GM18951 (cell line): ENCODE measurements at regions not wholly inside any gene's neighbourhood (a gene's known extent, or its start where the extent isn't known, plus 50 kb on each side); places are given as distances from the start of the nearest gene placed in this dataset.

Experiments used
- POLR2A ChIP-seq: IDR thresholded peaks from 4 replicates; pipeline ENCODE4 v1.6.1; 2011; ENCODE audit warnings: mild to moderate bottlenecking; ENCODE audit not compliant: insufficient read length, insufficient read depth; ENCODE audit errors: extremely low read depth
- in situ Hi-C: fragments of 300-500 bp; cut with MboI; formaldehyde crosslinking; loops from one replicate; pipeline ENCODE4 v1.12.0; 2022; ENCODE audit warnings: low sequenced_read_pairs, mixed read lengths, inconsistent platforms; ENCODE audit not compliant: unreplicated experiment

DNA sequence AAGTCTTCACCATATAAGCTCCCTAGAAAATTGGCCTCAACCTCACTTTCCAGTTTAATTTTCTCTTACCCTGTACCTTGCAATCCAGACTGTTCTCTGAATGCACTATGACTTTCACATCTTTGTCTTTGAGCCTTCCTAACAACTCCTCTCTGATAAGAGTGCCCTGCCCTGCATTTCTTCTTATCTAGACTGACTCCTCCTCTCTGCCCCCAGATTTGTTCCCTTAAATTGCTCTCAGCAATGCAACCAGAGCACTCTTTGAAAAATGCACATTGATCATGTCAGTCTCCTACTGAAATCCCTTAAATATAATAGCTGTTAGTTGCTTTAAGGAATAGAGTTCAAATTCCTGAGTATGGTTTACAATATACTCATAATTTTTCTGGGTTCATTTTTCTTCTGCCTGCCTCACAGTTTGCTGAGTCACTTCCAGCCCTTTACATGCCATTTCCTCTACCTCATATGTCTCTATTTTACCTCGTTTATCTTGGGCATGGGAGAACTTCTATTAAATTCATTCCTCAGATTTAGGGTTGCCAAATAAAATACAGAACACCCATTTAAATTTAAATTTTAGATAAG, 582.7 kb upstream of the AADAT start:
- in situ Hi-C loops, result no loop called here
- TF ChIP-seq POLR2A, result no peak

GRCh38 chr4:170671171-170671570, 581.4 kb upstream of the AADAT start:
- in situ Hi-C loops, result no loop called here
- TF ChIP-seq POLR2A, result no peak

- in situ Hi-C loops, result no loop called here
- TF ChIP-seq POLR2A, result no peak
These were observed 578.1 kb upstream of the AADAT start for GRCh38 chr4:170667814-170668213.

DNA sequence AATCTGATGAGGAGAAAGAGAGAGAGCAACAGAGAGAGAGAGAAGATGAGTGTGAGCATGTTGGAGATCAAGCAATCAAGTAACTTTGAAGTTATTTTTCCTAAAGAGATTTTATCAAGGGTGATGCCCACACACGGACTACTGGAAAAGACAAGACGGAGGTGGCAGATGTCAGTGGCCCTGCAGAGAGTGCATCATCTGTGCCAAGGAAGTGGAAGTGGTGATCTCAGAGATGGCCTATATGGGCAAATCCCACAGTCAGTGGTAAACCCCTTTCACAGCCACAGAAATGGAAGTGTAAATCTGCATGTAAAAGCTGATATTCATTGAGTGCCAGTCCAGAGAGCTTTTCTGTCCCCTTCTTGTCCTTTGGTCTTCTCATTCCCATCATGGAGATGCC, 577.2 kb upstream of the AADAT start:
- in situ Hi-C loops, result no loop called here
- TF ChIP-seq POLR2A, result no peak

GRCh38 chr4:170662250-170662649, 572.5 kb upstream of the AADAT start:
- in situ Hi-C loops, result no loop called here
- no peak for TF ChIP-seq POLR2A

DNA sequence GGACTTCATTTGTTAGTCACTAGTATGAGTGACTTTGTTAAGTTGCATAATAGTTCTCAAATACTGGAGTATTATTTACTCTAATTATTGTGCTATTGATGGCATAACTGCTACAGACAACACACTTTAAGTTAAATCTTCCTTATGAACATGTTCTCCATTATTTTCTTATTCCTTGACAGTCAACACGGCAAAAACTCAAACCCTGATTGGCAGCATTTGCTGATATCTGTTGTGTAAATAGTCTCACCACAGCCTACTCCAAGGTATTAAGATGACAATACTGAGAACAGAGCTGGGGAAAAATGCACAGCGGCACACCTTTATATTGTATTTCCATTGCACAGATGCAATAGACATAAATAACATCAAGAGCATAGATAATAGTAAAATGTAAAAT, 568.0 kb upstream of the AADAT start:
- in situ Hi-C loops, result no loop called here
- no peak for TF ChIP-seq POLR2A

DNA sequence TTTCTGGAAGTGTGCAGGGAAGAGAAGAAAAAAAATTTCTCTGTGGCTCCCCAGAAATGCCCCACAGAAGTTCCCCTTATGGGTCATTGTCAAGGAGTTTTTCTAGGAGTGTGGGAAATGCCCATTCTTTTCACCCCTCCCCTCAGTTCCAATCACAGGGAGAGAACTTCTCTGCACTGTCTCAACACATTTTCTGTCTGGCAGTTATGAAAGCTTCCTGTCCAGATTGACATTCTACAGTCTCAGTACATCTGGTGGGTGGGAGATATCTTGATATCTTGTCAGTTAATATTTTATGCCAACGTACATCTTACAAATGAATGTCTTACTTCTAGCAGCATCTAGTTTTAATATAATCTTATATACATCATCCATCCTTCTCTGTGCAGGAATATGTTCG, 566.8 kb upstream of the AADAT start:
- TF ChIP-seq POLR2A, result no peak
- in situ Hi-C loops, result no loop called here

GRCh38 chr4:170652571-170652970, 562.8 kb upstream of the AADAT start:
- in situ Hi-C loops, result no loop called here
- TF ChIP-seq POLR2A, result no peak

DNA sequence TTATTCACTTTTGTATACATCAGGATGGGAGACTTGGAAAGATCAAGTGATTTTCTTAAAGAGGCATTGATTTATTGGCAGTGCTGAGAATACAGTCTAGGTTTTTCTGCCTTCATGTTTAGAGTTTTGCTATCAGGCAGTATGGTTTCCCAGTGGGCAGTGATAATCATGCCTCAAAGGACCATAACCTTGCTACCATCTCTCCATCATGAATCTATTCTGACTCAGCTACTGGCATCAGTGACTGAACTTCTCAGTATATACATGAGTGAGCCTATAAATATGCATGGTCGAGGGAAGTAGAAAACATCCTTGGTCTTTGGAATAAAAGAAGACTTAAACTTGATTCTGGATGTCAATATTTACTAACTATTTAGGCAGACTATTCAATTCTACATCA, 562.0 kb upstream of the AADAT start:
- TF ChIP-seq POLR2A, result no peak
- in situ Hi-C loops, result no loop called here

- no peak for TF ChIP-seq POLR2A
- in situ Hi-C loops, result no loop called here
These were observed 537.7 kb upstream of the AADAT start for GRCh38 chr4:170627418-170627817.

- in situ Hi-C loops, result no loop called here
- TF ChIP-seq POLR2A, result no peak
These were observed 534.1 kb upstream of the AADAT start for GRCh38 chr4:170623899-170624298.

GRCh38 chr4:170610434-170610833, 520.7 kb upstream of the AADAT start:
- in situ Hi-C loops, result no loop called here

DNA sequence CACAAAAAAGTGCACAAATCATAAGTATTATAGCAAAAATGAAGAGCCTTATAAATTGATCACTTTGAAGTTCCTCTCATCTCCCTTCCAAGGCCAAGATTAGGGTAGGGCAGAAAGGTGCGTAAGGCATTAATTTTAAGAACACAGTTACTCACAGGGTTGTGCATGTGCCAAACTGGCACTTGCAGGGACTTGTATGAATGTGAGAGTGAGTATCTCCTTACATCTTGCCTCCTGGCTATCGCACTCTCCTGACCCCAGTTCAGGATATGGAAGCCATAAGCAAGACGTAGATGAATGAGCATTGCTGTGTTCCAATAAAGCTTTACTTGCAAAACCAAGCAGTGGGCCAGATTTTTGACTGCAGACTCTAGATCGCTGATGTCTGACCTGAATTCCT, 510.1 kb upstream of the AADAT start:
- in situ Hi-C loops, result no loop called here
- TF ChIP-seq POLR2A, result no peak

More at GRCh38 chr4:170610434-170610833, 520.7 kb upstream of the AADAT start:
- no peak for TF ChIP-seq POLR2A

- TF ChIP-seq POLR2A, result no peak
- in situ Hi-C loops, result no loop called here
These were observed 501.3 kb upstream of the AADAT start for GRCh38 chr4:170591076-170591475.
